HL-60 (cell line): ENCODE measurements at regions not wholly inside any gene's neighbourhood (a gene's known extent, or its start where the extent isn't known, plus 50 kb on each side); places are given as distances from the start of the nearest gene placed in this dataset.

Experiments used
- GABPA ChIP-seq: IDR thresholded peaks from 2 replicates; pipeline ENCODE4 v1.6.1; 2012; ENCODE audit warnings: low read depth
- POLR2AphosphoS5 ChIP-seq: IDR thresholded peaks from 2 replicates; pipeline ENCODE4 v1.6.1; 2012; ENCODE audit warnings: low read depth
- SPI1 ChIP-seq: IDR thresholded peaks from 2 replicates; pipeline ENCODE4 v1.6.1; 2012; ENCODE audit warnings: low read depth, mild to moderate bottlenecking, borderline replicate concordance
- TF ChIP-seq, protein P1 (sequence below): IDR thresholded peaks from one replicate; pipeline ENCODE4 v1.5.1; 2011; ENCODE audit warnings: low read length, control low read depth, inconsistent platforms; ENCODE audit not compliant: insufficient read depth
- TF ChIP-seq, protein P2 (sequence below): IDR thresholded peaks from 2 replicates; pipeline ENCODE4 v1.6.1; 2012; ENCODE audit warnings: low read depth; ENCODE audit not compliant: insufficient replicate concordance

DNA sequence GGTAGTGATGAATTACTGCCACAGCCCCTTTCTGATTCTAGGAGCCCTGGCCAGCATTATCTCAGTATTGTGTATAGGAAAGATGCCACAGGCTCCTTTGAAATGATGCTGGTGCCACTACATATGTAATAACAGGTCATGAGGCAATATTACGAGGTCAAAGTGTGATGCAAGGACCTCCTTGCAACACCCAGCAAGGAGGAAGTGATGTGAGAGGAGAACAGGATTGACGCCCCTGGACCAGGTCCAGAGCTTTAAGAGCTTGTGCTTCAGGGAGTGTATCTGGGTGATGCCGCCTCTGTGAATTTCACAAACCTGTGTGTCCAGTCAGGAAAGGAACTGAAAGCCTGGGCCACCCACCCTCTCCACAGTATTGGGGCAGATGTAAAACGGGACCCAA lies 261.8 kb downstream of the MID1IP1 start:
- TF ChIP-seq, protein P1, sequence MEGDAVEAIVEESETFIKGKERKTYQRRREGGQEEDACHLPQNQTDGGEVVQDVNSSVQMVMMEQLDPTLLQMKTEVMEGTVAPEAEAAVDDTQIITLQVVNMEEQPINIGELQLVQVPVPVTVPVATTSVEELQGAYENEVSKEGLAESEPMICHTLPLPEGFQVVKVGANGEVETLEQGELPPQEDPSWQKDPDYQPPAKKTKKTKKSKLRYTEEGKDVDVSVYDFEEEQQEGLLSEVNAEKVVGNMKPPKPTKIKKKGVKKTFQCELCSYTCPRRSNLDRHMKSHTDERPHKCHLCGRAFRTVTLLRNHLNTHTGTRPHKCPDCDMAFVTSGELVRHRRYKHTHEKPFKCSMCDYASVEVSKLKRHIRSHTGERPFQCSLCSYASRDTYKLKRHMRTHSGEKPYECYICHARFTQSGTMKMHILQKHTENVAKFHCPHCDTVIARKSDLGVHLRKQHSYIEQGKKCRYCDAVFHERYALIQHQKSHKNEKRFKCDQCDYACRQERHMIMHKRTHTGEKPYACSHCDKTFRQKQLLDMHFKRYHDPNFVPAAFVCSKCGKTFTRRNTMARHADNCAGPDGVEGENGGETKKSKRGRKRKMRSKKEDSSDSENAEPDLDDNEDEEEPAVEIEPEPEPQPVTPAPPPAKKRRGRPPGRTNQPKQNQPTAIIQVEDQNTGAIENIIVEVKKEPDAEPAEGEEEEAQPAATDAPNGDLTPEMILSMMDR: no peak
- TF ChIP-seq GABPA (no peak; the same call in 1 of the 2 replicates), POLR2AphosphoS5 (0 out of 2 replicates have a peak, but pooled peaks have one; percentile 29), SPI1 (peak; percentile 67; the same call in 1 of the 2 replicates)
- TF ChIP-seq, protein P2, sequence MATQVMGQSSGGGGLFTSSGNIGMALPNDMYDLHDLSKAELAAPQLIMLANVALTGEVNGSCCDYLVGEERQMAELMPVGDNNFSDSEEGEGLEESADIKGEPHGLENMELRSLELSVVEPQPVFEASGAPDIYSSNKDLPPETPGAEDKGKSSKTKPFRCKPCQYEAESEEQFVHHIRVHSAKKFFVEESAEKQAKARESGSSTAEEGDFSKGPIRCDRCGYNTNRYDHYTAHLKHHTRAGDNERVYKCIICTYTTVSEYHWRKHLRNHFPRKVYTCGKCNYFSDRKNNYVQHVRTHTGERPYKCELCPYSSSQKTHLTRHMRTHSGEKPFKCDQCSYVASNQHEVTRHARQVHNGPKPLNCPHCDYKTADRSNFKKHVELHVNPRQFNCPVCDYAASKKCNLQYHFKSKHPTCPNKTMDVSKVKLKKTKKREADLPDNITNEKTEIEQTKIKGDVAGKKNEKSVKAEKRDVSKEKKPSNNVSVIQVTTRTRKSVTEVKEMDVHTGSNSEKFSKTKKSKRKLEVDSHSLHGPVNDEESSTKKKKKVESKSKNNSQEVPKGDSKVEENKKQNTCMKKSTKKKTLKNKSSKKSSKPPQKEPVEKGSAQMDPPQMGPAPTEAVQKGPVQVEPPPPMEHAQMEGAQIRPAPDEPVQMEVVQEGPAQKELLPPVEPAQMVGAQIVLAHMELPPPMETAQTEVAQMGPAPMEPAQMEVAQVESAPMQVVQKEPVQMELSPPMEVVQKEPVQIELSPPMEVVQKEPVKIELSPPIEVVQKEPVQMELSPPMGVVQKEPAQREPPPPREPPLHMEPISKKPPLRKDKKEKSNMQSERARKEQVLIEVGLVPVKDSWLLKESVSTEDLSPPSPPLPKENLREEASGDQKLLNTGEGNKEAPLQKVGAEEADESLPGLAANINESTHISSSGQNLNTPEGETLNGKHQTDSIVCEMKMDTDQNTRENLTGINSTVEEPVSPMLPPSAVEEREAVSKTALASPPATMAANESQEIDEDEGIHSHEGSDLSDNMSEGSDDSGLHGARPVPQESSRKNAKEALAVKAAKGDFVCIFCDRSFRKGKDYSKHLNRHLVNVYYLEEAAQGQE: no peak
